WTC11 (cell line): ENCODE measurements at regions not wholly inside any gene's neighbourhood (a gene's known extent, or its start where the extent isn't known, plus 50 kb on each side); places are given as distances from the start of the nearest gene placed in this dataset.

Source experiments
- ATAC-seq: fragments of 200-7000 bp; cut with Tn5 transposase; 2 replicates; pipeline ENCODE4 v1.10.0; 2021; ENCODE audit warnings: mild to moderate bottlenecking, moderate library complexity
- CTCF ChIA-PET: fragments of 300-600 bp; sonication (Branson Sonifier 250); formaldehyde crosslinking; loops from one replicate; lab custom pipeline; 2021; ENCODE audit warnings: antibody characterized with exemption; lab: Charles Lee
- POLR2A ChIA-PET: fragments of 350-600 bp; sonication (Branson Sonifier 250); formaldehyde crosslinking; loops from one replicate; lab custom pipeline; 2021; ENCODE audit warnings: antibody characterized with exemption; lab: Charles Lee
- DNase-seq: peaks from one replicate; pipeline ENCODE4 v3.0.0; 2021; ENCODE audit warnings: low spot score
- H3K27ac Mint-ChIP-seq: 2 replicates; pipeline ENCODE4 v1.8.0; 2021; ENCODE audit warnings: mixed read lengths
- H3K27me3 Mint-ChIP-seq: 2 replicates; pipeline ENCODE4 v1.8.0; 2021; ENCODE audit warnings: low read depth, mild to moderate bottlenecking, moderate library complexity, mixed read lengths
- H3K36me3 Mint-ChIP-seq: 2 replicates; pipeline ENCODE4 v1.8.0; 2021; ENCODE audit warnings: mixed read lengths
- H3K4me1 Mint-ChIP-seq: 2 replicates; pipeline ENCODE4 v1.8.0; 2022; ENCODE audit warnings: mixed read lengths
- H3K4me3 Mint-ChIP-seq: 2 replicates; pipeline ENCODE4 v1.8.0; 2021; ENCODE audit warnings: mild to moderate bottlenecking, moderate library complexity, mixed read lengths
- H3K9me3 Mint-ChIP-seq: 2 replicates; pipeline ENCODE4 v1.8.0; 2021; ENCODE audit warnings: mixed read lengths
- AFF4 ChIP-seq: sonication (generic); formaldehyde crosslinking; IDR thresholded peaks from 2 replicates; pipeline ENCODE4 v1.8.1; 2023; ENCODE audit warnings: mild to moderate bottlenecking, missing genetic modification reagents, borderline replicate concordance
- AR ChIP-seq: fragments of 250-450 bp; sonication (Bioruptor Pico); IDR thresholded peaks from 2 replicates; pipeline ENCODE4 v1.9.0; 2021; ENCODE audit warnings: mild to moderate bottlenecking
- E2F1 ChIP-seq: sonication (generic); formaldehyde crosslinking; IDR thresholded peaks from 2 replicates; pipeline ENCODE4 v1.8.0; 2022; ENCODE audit warnings: mild to moderate bottlenecking, missing genetic modification reagents
- E2F5 ChIP-seq: sonication (generic); formaldehyde crosslinking; IDR thresholded peaks from 2 replicates; pipeline ENCODE4 v1.8.1; 2022; ENCODE audit warnings: mild to moderate bottlenecking, moderate library complexity, missing genetic modification reagents
- ETV6 ChIP-seq: sonication (generic); formaldehyde crosslinking; IDR thresholded peaks from 2 replicates; pipeline ENCODE4 v1.8.1; 2022; ENCODE audit warnings: mild to moderate bottlenecking, missing genetic modification reagents
- SMAD3 ChIP-seq: sonication (generic); formaldehyde crosslinking; IDR thresholded peaks from 2 replicates; pipeline ENCODE4 v1.8.0; 2022; ENCODE audit warnings: missing genetic modification reagents, mild to moderate bottlenecking, borderline replicate concordance
- ZNF232 ChIP-seq: sonication (generic); formaldehyde crosslinking; IDR thresholded peaks from 2 replicates; pipeline ENCODE4 v1.8.0; 2022; ENCODE audit warnings: mild to moderate bottlenecking, missing genetic modification reagents
- ZNF512 ChIP-seq: sonication (generic); formaldehyde crosslinking; IDR thresholded peaks from 2 replicates; pipeline ENCODE4 v1.8.1; 2022; ENCODE audit warnings: missing genetic modification reagents, borderline replicate concordance
- TF ChIP-seq, protein P1 (sequence below): fragments of 250-450 bp; sonication (Bioruptor Pico); IDR thresholded peaks from 2 replicates; pipeline ENCODE4 v2.1.2; 2022; ENCODE audit warnings: mild to moderate bottlenecking, moderate library complexity
- TF ChIP-seq, protein P2 (sequence below): sonication (generic); formaldehyde crosslinking; IDR thresholded peaks from 2 replicates; pipeline ENCODE4 v1.8.1; 2023; ENCODE audit warnings: mild to moderate bottlenecking, missing genetic modification reagents, moderate library complexity
- TF ChIP-seq, protein P3 (sequence below): sonication (generic); formaldehyde crosslinking; IDR thresholded peaks from 2 replicates; pipeline ENCODE4 v1.8.0; 2023; ENCODE audit warnings: missing genetic modification reagents

- DNase-seq (no peak), ATAC-seq (no peak)
- Mint-ChIP-seq H3K27me3 (no peaks in the 10 kb centered on the region), H3K4me3 (no peak overlapping the region), H3K27ac (no peak overlapping the region), H3K4me1 (no peaks in the 10 kb centered on the region), H3K36me3 (no peaks in the 10 kb centered on the region), H3K9me3 (no peaks in the 10 kb centered on the region)
- TF ChIP-seq ZNF512 (CRISPR knock-in tag) (no peak), SMAD3 (CRISPR knock-in tag) (no peak), ZNF232 (CRISPR knock-in tag) (no peak), E2F5 (CRISPR knock-in tag) (no peak), ETV6 (CRISPR knock-in tag) (no peak), AFF4 (CRISPR knock-in tag) (no peak)
- ChIA-PET CTCF (no interaction called here), POLR2A (no interaction called here)
These were observed 592.4 kb downstream of the RFPL4B start for GRCh38 chr6:112939563-112939962.

DNA sequence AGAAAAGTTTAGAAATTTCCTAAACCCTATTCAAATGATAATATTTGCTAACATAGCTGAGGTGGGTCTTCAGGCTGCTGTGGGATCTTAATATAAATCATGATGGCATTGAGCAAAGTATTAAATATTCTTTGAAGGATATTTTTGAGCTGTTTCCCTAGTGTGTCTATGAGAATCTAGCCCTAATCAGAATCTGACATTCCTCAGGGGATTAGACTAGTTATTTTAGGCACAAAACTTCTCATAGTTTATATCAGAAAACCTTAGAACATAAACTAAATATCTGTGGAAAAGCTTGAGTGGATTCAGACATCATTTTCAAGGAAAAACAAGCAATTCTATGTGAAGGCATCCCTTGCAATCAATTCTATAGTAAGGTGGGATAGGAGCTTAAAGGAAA, 594.5 kb downstream of the RFPL4B start:
- Mint-ChIP-seq H3K36me3 (no peaks in the 10 kb centered on the region), H3K27me3 (no peaks in the 10 kb centered on the region), H3K27ac (no peak overlapping the region), H3K4me3 (no peak overlapping the region), H3K9me3 (no peaks in the 10 kb centered on the region), H3K4me1 (no peaks in the 10 kb centered on the region)
- no peak for DNase-seq
- CTCF ChIA-PET, result no interaction called here
- POLR2A ChIA-PET, result no interaction called here
- TF ChIP-seq, protein P1, sequence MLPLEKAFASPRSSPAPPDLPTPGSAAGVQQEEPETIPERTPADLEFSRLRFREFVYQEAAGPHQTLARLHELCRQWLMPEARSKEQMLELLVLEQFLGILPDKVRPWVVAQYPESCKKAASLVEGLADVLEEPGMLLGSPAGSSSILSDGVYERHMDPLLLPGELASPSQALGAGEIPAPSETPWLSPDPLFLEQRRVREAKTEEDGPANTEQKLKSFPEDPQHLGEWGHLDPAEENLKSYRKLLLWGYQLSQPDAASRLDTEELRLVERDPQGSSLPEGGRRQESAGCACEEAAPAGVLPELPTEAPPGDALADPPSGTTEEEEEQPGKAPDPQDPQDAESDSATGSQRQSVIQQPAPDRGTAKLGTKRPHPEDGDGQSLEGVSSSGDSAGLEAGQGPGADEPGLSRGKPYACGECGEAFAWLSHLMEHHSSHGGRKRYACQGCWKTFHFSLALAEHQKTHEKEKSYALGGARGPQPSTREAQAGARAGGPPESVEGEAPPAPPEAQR (CRISPR knock-in tag), result no peak
- no peak for TF ChIP-seq AR (CRISPR knock-in tag)
- TF ChIP-seq, protein P2, sequence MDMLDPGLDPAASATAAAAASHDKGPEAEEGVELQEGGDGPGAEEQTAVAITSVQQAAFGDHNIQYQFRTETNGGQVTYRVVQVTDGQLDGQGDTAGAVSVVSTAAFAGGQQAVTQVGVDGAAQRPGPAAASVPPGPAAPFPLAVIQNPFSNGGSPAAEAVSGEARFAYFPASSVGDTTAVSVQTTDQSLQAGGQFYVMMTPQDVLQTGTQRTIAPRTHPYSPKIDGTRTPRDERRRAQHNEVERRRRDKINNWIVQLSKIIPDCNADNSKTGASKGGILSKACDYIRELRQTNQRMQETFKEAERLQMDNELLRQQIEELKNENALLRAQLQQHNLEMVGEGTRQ, result no peak
- TF ChIP-seq, protein P3, sequence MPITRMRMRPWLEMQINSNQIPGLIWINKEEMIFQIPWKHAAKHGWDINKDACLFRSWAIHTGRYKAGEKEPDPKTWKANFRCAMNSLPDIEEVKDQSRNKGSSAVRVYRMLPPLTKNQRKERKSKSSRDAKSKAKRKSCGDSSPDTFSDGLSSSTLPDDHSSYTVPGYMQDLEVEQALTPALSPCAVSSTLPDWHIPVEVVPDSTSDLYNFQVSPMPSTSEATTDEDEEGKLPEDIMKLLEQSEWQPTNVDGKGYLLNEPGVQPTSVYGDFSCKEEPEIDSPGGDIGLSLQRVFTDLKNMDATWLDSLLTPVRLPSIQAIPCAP (CRISPR knock-in tag), result no peak
- TF ChIP-seq E2F1 (CRISPR knock-in tag), result no peak
- ATAC-seq, result no peak
